ENCODE measurements at regions not wholly inside any gene's neighbourhood (a gene's known extent, or its start where the extent isn't known, plus 50 kb on each side); places are given as distances from the start of the nearest gene placed in this dataset.

GRCh38 chr12:17511369-17511768, 578.6 kb downstream of the RERGL start:
- Histone ChIP-seq H3K79me2 (ENCODE audit: insufficient read depth, low read length) (no peaks in the 10 kb centered on the region), H3K9ac (ENCODE audit: low read depth, low read length, poor library complexity, severe bottlenecking) (no peak overlapping the region)

GRCh38 chr12:17507336-17507735, 582.7 kb downstream of the RERGL start:
- no peaks in the 10 kb centered on the region for H4K20me1 ChIP-seq (ENCODE audit: insufficient read depth, low read length, poor library complexity, severe bottlenecking)
- H3K27me3 ChIP-seq (ENCODE audit: insufficient read depth, low read length, poor library complexity, severe bottlenecking): no peaks in the 10 kb centered on the region
- no peaks in the 10 kb centered on the region for H3K79me2 ChIP-seq (ENCODE audit: insufficient read depth, low read length)
- no peaks in the 10 kb centered on the region for H3K4me1 ChIP-seq (ENCODE audit: insufficient read depth, low read length, poor library complexity, severe bottlenecking)
- H3K4me3 ChIP-seq (ENCODE audit: low read length, poor library complexity, severe bottlenecking): no peak overlapping the region
- H3K9me3 ChIP-seq (ENCODE audit: insufficient read depth, low read depth, low read length): no peaks in the 10 kb centered on the region
- no peaks in the 10 kb centered on the region for H3K9me2 ChIP-seq (replicated peaks; ENCODE audit: low read depth, low read length)
- H3K9ac ChIP-seq (ENCODE audit: low read depth, low read length, poor library complexity, severe bottlenecking): no peak overlapping the region
- no peak overlapping the region for H3K4me2 ChIP-seq (ENCODE audit: low read depth, low read length, poor library complexity, severe bottlenecking)
- no peaks in the 10 kb centered on the region for H3F3A ChIP-seq (ENCODE audit: low read depth)
- TF ChIP-seq CTCF (conservative IDR thresholded peaks at IDR 0.05; ENCODE audit: low read length): no peak
- TF ChIP-seq EZH2phosphoT487 (IDR thresholded peaks at IDR 0.05; ENCODE audit: borderline replicate concordance): no peak
- H2AFZ ChIP-seq (ENCODE audit: low read length): no peak overlapping the region
- no peaks in the 10 kb centered on the region for H3K36me3 ChIP-seq (ENCODE audit: insufficient read depth, low read length)

More at GRCh38 chr12:17511369-17511768, 578.6 kb downstream of the RERGL start:
- H3K4me2 ChIP-seq (ENCODE audit: low read depth, low read length, poor library complexity, severe bottlenecking): no peak overlapping the region
- no peak overlapping the region for H2AFZ ChIP-seq (ENCODE audit: low read length)
- TF ChIP-seq CTCF (conservative IDR thresholded peaks at IDR 0.05; ENCODE audit: low read length) (peak; percentile 31), EZH2phosphoT487 (IDR thresholded peaks at IDR 0.05; ENCODE audit: borderline replicate concordance) (no peak)
- no peaks in the 10 kb centered on the region for H3F3A ChIP-seq (ENCODE audit: low read depth)
- H3K36me3 ChIP-seq (ENCODE audit: insufficient read depth, low read length): no peaks in the 10 kb centered on the region
- H3K4me3 ChIP-seq (ENCODE audit: low read length, poor library complexity, severe bottlenecking): no peak overlapping the region
- no peaks in the 10 kb centered on the region for H3K9me2 ChIP-seq (replicated peaks; ENCODE audit: low read depth, low read length)
- H3K4me1 ChIP-seq (ENCODE audit: insufficient read depth, low read length, poor library complexity, severe bottlenecking): no peaks in the 10 kb centered on the region
- no peaks in the 10 kb centered on the region for H3K27me3 ChIP-seq (ENCODE audit: insufficient read depth, low read length, poor library complexity, severe bottlenecking)
- no peaks in the 10 kb centered on the region for H4K20me1 ChIP-seq (ENCODE audit: insufficient read depth, low read length, poor library complexity, severe bottlenecking)
- no peaks in the 10 kb centered on the region for H3K9me3 ChIP-seq (ENCODE audit: insufficient read depth, low read depth, low read length)

GRCh38 chr12:17503742-17504141, 586.3 kb downstream of the RERGL start:
- Histone ChIP-seq H3K9me2 (replicated peaks; ENCODE audit: low read depth, low read length) (no peaks in the 10 kb centered on the region), H3K4me1 (ENCODE audit: insufficient read depth, low read length, poor library complexity, severe bottlenecking) (no peaks in the 10 kb centered on the region), H3K4me3 (ENCODE audit: low read length, poor library complexity, severe bottlenecking) (no peak overlapping the region), H3F3A (ENCODE audit: low read depth) (no peaks in the 10 kb centered on the region), H3K4me2 (ENCODE audit: low read depth, low read length, poor library complexity, severe bottlenecking) (no peak overlapping the region), H3K36me3 (ENCODE audit: insufficient read depth, low read length) (no peaks in the 10 kb centered on the region), H4K20me1 (ENCODE audit: insufficient read depth, low read length, poor library complexity, severe bottlenecking) (no peaks in the 10 kb centered on the region), H3K9me3 (ENCODE audit: insufficient read depth, low read depth, low read length) (no peaks in the 10 kb centered on the region), H3K27me3 (ENCODE audit: insufficient read depth, low read length, poor library complexity, severe bottlenecking) (no peaks in the 10 kb centered on the region), H3K79me2 (ENCODE audit: insufficient read depth, low read length) (no peaks in the 10 kb centered on the region), H2AFZ (ENCODE audit: low read length) (no peak overlapping the region), H3K9ac (ENCODE audit: low read depth, low read length, poor library complexity, severe bottlenecking) (no peak overlapping the region)
- no peak for TF ChIP-seq CTCF (conservative IDR thresholded peaks at IDR 0.05; ENCODE audit: low read length)
- no peak for TF ChIP-seq EZH2phosphoT487 (IDR thresholded peaks at IDR 0.05; ENCODE audit: borderline replicate concordance)
